Esophagus (tissue), 2 donors: ENCODE measurements at regions not wholly inside any gene's neighbourhood (a gene's known extent, or its start where the extent isn't known, plus 50 kb on each side); places are given as distances from the start of the nearest gene placed in this dataset.
"Not testable (repeated sequence)": the region's sequence is repeated elsewhere in the genome, so short reads cannot be mapped to it uniquely, and the experiment has no call there.

ENCODE experiments used
- H3K27ac ChIP-seq, 2 donors: one replicate each; pipeline ENCODE4 v1.5.1; 2013; ENCODE audit warnings: low read depth in 2 of 2, mild to moderate bottlenecking in 2 of 2, inconsistent platforms in 1 of 2, low read length in 1 of 2, moderate library complexity in 1 of 2
- H3K27me3 ChIP-seq, 2 donors: one replicate each; pipeline ENCODE4 v1.6.1; 2013; ENCODE audit warnings: low read length in 2 of 2, control low read depth in 1 of 2, mild to moderate bottlenecking in 1 of 2; ENCODE audit not compliant: insufficient read depth in 2 of 2, control insufficient read depth in 1 of 2
- H3K36me3 ChIP-seq, 2 donors: one replicate each; pipeline ENCODE4 v1.6.1; 2013; ENCODE audit warnings: low read length in 1 of 2; ENCODE audit not compliant: control insufficient read depth in 2 of 2, insufficient read depth in 2 of 2
- H3K4me1 ChIP-seq, 2 donors: one replicate each; pipeline ENCODE4 v1.6.1; 2013; ENCODE audit warnings: low read length in 1 of 2; ENCODE audit not compliant: control insufficient read depth in 2 of 2, insufficient read depth in 2 of 2
- H3K4me3 ChIP-seq, 2 donors: one replicate each; pipeline ENCODE4 v1.5.1; 2013; ENCODE audit warnings: low read length in 2 of 2, mild to moderate bottlenecking in 2 of 2, low read depth in 1 of 2, moderate library complexity in 1 of 2
- H3K9me3 ChIP-seq, 2 donors: one replicate each; pipeline ENCODE4 v1.6.1; 2013; ENCODE audit warnings: mild to moderate bottlenecking in 2 of 2, low read depth in 1 of 2, low read length in 1 of 2, moderate library complexity in 1 of 2; ENCODE audit not compliant: control insufficient read depth in 2 of 2, insufficient read depth in 1 of 2
- WGBS, 2 donors: extraction: QIAGEN DNeasy Blood & Tissue Kit; methylation state at CpG; one replicate each; pipeline ENCODE4 v1.1.7; 2013; 5-methylcytosine and 5-hydroxymethylcytosine counted together
- donor health status: healthy with polysubstance abuse.
- donor health status: Bipolar disorder and iron deficiency.

DNA sequence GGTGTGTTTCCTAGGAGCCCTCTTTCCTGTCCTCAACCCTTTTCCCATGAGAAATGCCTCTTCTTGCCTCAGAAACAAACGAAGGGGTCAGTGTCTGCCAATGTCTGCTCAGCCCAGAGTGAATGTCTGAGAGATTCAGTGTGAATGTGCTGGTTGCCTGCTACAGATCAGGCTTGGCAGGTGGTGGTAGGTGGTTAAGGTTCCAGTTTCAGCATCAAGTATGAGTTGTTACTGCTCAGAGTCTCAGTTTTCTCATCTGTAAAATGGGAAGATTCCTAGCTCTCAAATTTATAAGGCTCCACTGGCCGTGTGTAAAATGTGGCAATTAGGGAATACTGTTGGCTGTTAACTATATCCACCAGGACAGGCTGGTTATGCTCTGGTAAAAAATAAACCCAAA is 96.3 kb upstream of the PLGLB2 start:
- not testable (repeated sequence) for H3K4me1 ChIP-seq, H3K27me3 ChIP-seq
- WGBS, 2 donors, result 80 to 87% methylated on average over 2 of the region's 2 CpGs

DNA sequence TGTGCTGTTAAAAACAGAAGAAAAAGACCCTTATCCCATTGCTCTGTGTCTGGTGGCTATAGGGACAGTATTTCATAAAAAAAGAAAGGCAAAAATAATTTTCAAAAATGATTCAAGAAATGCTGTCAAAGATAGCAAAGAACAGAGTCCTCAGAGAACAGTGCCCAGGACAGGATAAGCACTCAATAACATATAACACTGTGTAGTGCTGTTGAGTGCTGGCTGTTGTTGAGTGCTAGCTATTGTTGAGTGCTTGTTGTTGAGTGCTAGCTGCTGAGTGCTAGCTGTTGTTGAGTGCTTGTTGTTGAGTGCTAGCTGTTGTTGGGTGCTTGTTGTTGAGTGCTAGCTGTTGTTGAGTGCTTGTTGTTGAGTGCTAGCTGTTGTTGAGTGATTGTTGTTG is 94.5 kb upstream of the PLGLB2 start:
- H3K36me3 ChIP-seq, H3K27ac ChIP-seq, H3K9me3 ChIP-seq, H3K4me3 ChIP-seq, H3K27me3 ChIP-seq, H3K4me1 ChIP-seq: not testable (repeated sequence)

More for the DNA sequence above, 96.3 kb upstream of the PLGLB2 start:
- not testable (repeated sequence) for H3K4me3 ChIP-seq, H3K27ac ChIP-seq, H3K9me3 ChIP-seq, H3K36me3 ChIP-seq

DNA sequence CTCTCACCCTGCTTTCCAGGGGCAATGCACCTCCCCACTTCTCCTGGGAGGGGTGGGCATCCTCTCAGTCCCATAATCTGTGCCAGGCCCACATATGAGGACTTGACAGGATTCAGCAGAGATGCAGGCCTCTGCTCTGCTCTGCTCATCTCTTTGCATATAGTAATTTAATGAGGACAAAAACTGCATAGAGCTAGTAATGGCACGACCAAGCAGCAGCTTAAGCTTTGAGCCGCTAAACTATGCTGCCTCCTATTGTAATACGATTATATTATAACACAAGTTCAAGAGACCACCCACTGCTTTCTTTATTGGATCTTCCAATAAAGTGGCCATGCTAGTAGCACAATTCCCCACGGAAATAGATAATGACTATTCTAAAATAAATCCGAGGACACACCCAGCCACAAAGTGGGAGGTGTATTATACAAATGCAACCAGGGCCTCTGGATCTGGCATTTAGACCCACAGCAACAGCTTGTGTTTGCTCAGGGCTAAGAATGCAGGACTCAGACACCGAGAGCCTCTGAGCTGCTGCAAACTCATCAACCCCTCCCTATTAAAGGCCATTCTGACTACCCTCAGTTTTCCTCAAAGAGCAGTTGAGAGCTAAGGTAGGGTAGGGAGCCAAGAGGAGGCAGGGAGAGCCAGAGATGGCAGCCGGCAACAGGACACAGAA is 93.6 kb upstream of the PLGLB2 start:
- not testable (repeated sequence) for H3K36me3 ChIP-seq, H3K4me3 ChIP-seq, H3K27me3 ChIP-seq, H3K27ac ChIP-seq, H3K9me3 ChIP-seq, H3K4me1 ChIP-seq
- WGBS, 2 donors, result 66 to 79% methylated on average over 4 to 6 of the region's 7 CpGs

DNA sequence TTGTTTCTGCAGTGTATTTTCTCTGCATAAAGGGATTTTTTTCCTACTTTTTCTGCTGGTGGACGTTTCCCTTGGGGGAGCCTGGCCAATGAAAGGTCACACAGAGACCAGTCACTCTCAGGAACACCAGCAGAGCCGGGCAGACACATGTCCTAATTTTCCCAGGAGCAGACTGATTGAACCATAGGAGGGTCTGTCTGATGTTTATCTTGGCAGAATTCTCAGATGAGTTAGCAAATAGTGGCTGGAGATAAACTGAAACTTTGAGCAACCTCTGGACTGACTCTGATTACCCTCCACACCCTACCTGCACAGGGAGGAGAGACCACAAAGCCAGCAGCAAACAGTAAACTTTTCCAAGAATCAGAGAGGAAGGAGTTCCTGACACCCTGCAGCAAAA is 90.0 kb upstream of the PLGLB2 start:
- H3K4me1 ChIP-seq, H3K9me3 ChIP-seq, H3K4me3 ChIP-seq, H3K36me3 ChIP-seq, H3K27me3 ChIP-seq, H3K27ac ChIP-seq: not testable (repeated sequence)
- WGBS, 2 donors, result 38 to 43% methylated on average over 1 of the region's 2 CpGs

DNA sequence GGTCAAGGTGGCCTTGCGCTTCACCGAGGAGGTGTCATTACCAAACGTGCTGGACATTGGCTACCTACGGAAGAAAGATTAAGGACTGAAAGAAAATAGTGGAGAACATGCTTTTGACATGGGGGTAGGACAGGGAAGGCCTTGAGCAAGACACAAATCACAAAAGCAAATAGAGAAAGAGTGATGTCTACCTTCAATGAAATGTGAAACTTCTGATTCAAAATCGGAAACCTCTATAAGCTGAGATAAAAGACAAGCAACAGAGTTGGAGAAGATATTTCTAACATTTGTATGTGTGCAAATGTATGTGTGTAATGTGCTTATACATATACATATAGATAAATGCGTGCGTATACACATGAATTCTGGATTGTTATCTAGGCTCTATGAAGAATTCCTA is 89.5 kb upstream of the PLGLB2 start:
- WGBS, 2 donors, result 56 to 77% methylated on average over 1 of the region's 7 CpGs
- H3K27me3 ChIP-seq, H3K36me3 ChIP-seq, H3K4me1 ChIP-seq, H3K9me3 ChIP-seq, H3K27ac ChIP-seq, H3K4me3 ChIP-seq: not testable (repeated sequence)

DNA sequence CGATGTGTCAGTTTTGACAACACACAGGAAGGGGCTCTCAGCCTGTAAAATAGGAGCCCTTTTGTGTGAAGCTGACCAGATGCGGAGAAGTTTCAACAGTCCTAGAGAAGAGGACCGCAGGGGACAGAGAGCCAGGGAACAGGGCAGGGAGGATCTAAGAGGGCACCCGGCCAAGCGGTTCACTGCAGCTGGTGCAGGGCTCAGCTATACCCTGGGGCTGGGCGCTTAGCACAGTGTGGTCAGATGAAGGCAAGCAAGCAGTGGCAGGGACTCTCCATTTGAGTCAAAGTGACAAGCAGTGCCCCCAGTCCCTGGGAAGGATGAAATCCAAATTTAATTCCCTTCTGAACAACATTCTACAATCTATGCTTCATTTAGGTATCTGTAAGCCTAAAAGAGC is 88.9 kb upstream of the PLGLB2 start:
- not testable (repeated sequence) for H3K4me3 ChIP-seq, H3K4me1 ChIP-seq, H3K27ac ChIP-seq, H3K36me3 ChIP-seq, H3K27me3 ChIP-seq, H3K9me3 ChIP-seq
- WGBS, 2 donors, result 62 to 73% methylated on average over 3 to 5 of the region's 6 CpGs

DNA sequence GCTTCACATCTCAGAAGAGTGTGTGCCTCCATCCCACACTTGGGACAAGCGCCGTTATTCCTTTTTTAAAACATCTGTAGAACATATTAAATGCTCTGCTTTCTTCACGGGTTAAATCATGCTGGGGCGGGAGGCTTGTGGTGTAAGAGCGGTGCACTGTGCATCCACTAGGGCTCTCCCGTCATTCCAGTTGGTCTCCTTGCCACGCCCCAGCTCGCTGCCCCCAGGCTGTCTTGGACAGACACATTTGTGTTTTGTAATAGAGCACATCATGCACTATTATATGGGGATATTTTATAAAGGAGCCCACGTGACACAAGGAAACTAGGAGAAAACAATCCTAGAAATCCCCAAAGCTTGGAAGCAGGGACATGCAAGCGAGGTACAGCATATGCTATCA is 87.7 kb upstream of the PLGLB2 start:
- not testable (repeated sequence) for H3K4me1 ChIP-seq, H3K4me3 ChIP-seq, H3K9me3 ChIP-seq, H3K27me3 ChIP-seq, H3K27ac ChIP-seq, H3K36me3 ChIP-seq
- WGBS, 2 donors, result 69 to 82% methylated on average over 8 to 9 of the region's 10 CpGs

DNA sequence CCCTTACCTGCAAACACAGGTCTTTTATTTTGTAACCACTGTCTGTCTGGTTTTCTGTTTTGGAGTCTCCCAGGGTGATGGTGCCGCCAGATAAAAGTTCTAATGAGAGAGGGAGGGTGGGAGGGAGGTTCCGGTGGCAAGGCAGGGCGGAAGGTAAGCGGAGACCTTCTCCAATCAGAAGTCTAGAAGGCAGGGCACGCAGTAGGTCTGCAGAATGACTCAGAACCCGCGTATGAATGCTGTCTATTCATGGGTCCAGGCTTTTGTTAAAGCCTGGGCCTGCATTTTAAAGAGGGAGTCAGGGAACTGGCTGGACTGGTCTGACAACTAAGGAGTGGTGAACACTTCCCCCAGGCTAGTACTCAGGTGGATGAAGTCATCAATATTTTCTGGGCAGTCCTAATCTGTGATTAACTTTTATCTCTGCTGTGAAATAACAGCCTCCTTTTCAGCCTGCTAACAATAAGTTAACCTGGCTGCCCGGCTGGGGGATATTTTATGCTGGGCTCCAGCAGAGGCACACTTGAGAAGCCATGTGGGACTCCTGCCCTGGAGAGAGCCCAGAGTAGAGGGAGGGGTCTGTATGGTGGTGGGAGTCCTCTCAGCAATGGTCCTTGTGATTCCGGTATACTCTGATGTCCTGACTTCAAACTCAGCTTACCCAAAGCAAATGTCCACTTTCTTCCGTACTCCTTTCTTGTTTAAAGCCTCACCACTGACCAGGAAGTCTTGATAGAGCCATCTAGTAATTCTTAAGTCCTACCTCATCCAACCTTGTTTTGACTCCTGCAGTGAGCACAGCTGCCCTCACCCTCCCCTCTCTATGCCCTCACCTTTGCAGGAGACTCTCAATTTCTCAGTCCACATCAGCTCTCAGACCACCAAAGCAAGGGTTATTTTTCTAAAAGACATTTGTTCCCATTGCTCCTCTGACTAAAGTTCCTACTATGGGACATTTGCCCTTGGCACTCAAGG is 85.3 kb upstream of the PLGLB2 start:
- H3K4me3 ChIP-seq, H3K4me1 ChIP-seq, H3K9me3 ChIP-seq, H3K36me3 ChIP-seq, H3K27me3 ChIP-seq: not testable (repeated sequence)
- H3K27ac ChIP-seq, result peak overlapping the region in 1 of 2 donors; percentile 22
- WGBS, 2 donors, result 56% methylated on average over 9 of the region's 10 CpGs

DNA sequence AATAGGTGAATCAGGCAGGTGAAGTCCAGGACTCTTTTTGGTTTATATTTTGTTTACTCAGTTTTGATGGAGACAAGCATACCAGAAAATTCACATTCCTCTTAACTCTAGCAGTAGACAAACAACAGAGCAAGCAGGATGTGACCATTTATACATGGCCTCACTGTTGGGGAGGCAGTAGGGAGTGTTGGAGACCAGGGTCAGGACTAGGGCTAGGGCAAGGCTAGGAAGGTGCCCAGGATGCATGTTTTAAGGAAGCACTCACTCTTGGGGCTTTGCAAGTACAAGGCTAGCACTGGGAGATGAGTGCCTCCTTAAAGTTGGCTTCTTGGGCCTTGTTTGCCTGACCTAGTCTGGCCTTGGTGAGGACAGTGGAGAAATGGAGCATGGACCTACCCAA is 84.5 kb upstream of the PLGLB2 start:
- H3K27ac ChIP-seq, H3K36me3 ChIP-seq, H3K27me3 ChIP-seq, H3K4me3 ChIP-seq, H3K9me3 ChIP-seq, H3K4me1 ChIP-seq: not testable (repeated sequence)

DNA sequence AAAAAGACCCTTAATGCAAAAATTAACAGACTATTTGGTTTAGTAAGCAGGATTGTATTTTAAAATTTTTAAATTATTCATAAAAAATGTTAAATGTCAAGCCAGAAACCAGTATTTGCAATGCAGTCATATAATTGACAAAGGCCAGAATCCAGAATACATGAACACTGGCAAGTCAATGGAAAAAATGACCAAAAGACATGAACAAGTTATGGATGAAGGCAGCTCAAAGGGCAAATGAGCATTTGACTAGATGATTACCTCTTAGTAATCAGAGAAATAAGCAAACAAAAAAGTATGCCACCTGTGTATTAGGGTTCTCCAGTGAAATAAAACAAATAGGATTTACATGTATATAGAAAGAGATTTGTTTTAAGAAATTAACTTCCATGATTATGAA is 80.9 kb upstream of the PLGLB2 start:
- H3K27ac ChIP-seq, H3K36me3 ChIP-seq, H3K27me3 ChIP-seq, H3K4me1 ChIP-seq, H3K4me3 ChIP-seq, H3K9me3 ChIP-seq: not testable (repeated sequence)
